ENCODE measurements at regions not wholly inside any gene's neighbourhood (a gene's known extent, or its start where the extent isn't known, plus 50 kb on each side); places are given as distances from the start of the nearest gene placed in this dataset.

GRCh38 chr2:111219285-111219684, 98.6 kb downstream of the BCL2L11 start:
- DNase-seq, result no peak

GRCh38 chr2:111219734-111220505, 99.2 kb downstream of the BCL2L11 start:
- no peak for DNase-seq

- DNase-seq, result no peak
These were observed 100.2 kb downstream of the BCL2L11 start for GRCh38 chr2:111220962-111221361.

- DNase-seq, result no peak
These were observed 101.0 kb downstream of the BCL2L11 start for GRCh38 chr2:111221701-111222100.

GRCh38 chr2:111222204-111222866, 101.6 kb downstream of the BCL2L11 start:
- no peak for DNase-seq

GRCh38 chr2:111225856-111226255, 105.1 kb downstream of the BCL2L11 start:
- DNase-seq, result no peak

GRCh38 chr2:111226876-111227700, 106.4 kb downstream of the BCL2L11 start:
- DNase-seq, result no peak

GRCh38 chr2:111227716-111228141, 107.0 kb downstream of the BCL2L11 start:
- DNase-seq, result no peak

GRCh38 chr2:111231532-111232252, 111.0 kb downstream of the BCL2L11 start:
- DNase-seq, result no peak

GRCh38 chr2:111235192-111236015, 114.7 kb downstream of the BCL2L11 start:
- no peak for DNase-seq

- no peak for DNase-seq
These were observed 115.3 kb downstream of the BCL2L11 start for GRCh38 chr2:111236025-111236424.

- DNase-seq, result no peak
These were observed 117.6 kb downstream of the BCL2L11 start for GRCh38 chr2:111238296-111238695.

- no peak for DNase-seq
These were observed 118.4 kb downstream of the BCL2L11 start for GRCh38 chr2:111239107-111239506.

- DNase-seq, result no peak
These were observed 119.0 kb downstream of the BCL2L11 start for GRCh38 chr2:111239581-111240249.

- no peak for DNase-seq
These were observed 122.6 kb downstream of the BCL2L11 start for GRCh38 chr2:111243295-111243694.

GRCh38 chr2:111244864-111245263, 124.2 kb downstream of the BCL2L11 start:
- no peak for DNase-seq

GRCh38 chr2:111246620-111247061, 125.9 kb downstream of the BCL2L11 start:
- no peak for DNase-seq

GRCh38 chr2:111247491-111247890, 126.8 kb downstream of the BCL2L11 start:
- no peak for DNase-seq

- no peak for DNase-seq
These were observed 129.1 kb downstream of the BCL2L11 start for GRCh38 chr2:111249806-111250205.

- no peak for DNase-seq
These were observed 129.8 kb downstream of the BCL2L11 start for GRCh38 chr2:111250448-111251030.

- DNase-seq, result no peak
These were observed 131.0 kb downstream of the BCL2L11 start for GRCh38 chr2:111251711-111252110.
